NCI-H1048 (cell line): ENCODE measurements at regions not wholly inside any gene's neighbourhood (a gene's known extent, or its start where the extent isn't known, plus 50 kb on each side); places are given as distances from the start of the nearest gene placed in this dataset.

ENCODE experiments used
- DNase-seq: peaks from one replicate; lab custom pipeline; 2025; lab: John Stamatoyannopoulos, UW

GRCh38 chr6:81864124-81864523 is 111.6 kb upstream of the TENT5A start:
- no peak for DNase-seq

- no peak for DNase-seq
These were observed 110.6 kb upstream of the TENT5A start for GRCh38 chr6:81863123-81863522.

DNA sequence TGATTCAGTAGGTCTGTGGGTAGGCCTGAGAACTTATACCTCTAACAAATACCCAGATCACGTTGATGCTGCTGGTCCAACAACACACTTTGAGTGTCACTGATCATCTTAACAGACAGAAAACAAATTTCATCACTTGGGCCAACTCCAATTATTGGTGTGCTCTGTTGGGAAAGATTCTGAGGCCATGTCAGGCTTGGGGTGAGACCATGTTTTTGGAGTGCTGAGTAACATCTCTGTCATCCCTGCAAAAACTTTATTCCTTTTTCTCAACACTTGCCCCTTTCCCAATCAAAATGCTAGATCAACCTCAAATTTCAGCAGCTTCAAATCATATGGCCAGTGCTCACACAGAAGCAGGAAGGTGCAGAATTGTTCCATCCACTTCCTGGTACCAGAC is 108.8 kb upstream of the TENT5A start:
- DNase-seq, result no peak

DNA sequence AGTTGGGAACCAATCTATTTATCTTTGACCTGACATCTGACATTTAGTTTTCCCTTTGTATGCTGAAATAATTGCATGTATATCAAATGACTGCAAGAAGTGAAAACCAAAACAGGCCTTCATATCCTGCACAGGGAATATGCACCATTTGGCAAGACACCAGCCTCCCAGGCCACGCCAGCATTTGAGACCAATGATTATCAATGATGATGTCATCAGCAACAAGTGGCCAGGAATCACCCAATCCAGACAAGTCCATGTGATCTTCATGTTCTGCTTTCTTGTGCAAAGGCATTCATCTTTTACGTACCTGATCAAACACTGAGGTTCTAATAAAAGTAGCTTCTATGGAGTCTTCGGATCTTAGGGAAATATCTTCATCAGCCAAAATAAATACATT is 107.4 kb upstream of the TENT5A start:
- DNase-seq, result no peak

- DNase-seq, result no peak
These were observed 105.3 kb upstream of the TENT5A start for GRCh38 chr6:81857812-81858211.

- DNase-seq, result no peak
These were observed 104.4 kb upstream of the TENT5A start for GRCh38 chr6:81856872-81857271.

DNA sequence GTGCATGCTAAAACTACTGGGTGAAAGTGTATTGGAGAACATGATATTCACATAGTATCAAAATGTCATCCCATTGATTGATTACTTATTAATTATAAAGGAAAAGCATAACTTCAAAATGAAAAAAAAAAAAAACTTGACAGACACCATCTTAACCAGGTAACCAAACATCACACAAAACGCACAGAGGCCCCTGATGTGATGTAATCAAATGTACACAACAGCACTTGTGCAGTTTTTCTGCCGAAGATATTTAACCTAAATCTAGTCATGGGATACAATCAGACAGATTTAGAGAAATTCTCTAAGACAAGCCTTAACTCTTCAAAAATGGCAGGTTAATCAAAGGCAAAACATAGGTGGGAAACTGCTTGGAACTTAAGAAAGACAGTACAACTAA is 102.0 kb upstream of the TENT5A start:
- DNase-seq, result no peak

GRCh38 chr6:81853975-81854374 is 101.5 kb upstream of the TENT5A start:
- no peak for DNase-seq

DNA sequence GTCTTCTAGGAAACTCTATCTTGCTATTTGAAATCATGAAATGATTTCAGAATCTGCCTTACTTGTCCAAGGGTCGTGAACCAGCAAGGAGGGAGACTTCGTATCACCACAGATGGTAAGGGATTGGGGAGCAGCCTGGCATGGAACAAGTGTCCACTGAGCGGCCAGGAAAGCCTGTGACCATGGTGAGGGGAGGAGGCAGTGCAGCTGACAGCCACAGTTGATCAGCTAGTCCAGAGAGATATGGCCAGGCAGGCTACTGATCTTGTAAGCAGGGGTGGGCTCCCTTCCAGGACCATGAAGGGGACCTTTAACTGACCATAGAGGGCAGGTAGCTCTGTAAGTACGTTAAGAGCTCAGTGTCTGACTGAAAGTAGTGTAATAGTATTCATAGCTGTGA is 96.8 kb upstream of the TENT5A start:
- no peak for DNase-seq

DNA sequence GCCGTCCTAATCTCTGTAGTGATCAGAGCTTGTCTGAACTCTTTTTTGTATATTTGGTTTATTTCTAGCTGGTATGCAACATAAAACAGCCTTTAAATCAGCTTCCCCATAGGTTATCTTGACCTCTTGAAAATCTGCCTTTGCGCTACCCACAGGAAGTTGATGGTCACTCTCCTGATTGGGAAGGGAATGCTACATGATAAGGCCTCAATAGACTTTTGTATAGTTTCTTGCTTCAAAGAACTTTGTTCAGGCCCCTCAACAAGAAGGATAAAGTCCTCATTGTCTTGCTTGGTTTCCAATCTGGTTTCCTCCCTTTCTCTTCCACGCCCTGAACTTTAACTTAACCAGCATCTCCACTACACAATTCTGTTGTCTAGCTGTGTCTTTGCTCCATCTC is 95.4 kb upstream of the TENT5A start:
- DNase-seq, result no peak

DNA sequence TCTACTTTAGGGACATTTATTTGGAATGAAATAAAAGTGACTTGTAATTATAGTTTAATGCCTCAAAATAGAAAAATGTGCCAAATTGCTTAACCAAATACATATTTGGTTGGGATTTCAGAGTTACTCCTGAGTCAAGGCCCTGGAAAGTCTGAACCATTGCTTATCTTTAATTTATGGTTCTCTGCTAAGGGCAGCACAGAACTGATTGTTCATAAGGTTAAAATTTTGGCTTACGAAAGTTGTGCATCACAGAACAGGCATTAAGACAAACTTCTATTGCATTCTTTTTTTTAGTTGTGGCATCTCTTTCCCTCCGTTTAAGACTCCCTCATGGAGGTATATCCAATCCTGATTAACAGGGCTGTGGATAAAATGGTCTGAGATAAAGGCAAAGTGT is 92.2 kb upstream of the TENT5A start:
- no peak for DNase-seq

DNA sequence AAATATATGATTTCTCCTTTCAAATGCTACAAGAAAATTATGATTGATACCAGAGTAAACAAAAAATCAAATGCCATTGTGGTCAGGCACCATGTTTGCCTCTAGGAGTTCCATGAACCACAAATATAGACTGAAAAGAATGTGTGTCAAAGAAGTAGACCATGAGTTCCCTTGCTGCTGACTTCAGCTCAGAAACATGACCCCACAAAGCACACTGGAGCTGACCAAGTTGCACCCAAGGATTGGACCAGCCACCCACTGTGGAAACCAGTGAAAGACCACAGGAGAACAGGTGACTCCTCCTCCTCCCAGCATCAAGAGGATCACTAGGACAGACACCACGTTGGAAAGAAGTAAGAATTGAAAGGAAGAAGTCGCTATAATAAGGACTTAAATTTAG is 90.8 kb upstream of the TENT5A start:
- DNase-seq, result no peak

DNA sequence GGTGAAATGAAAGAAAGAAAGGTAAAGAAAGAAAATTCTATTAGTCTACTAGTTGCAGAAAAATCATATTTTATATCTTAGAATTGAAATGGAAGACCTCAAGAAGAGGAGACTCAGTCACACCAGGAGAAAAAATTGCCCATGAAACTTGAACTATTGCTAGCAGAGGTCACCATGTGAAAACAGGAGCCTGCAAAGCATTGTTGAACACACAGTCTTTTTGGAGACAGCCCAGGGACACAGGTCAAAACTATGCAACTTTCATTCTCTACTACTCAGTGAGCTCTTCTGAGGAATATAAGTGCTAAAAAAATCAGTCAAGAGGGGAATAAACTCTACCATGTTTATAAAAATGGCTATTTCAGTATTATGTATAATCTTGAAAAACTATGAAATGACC is 89.8 kb upstream of the TENT5A start:
- no peak for DNase-seq

DNA sequence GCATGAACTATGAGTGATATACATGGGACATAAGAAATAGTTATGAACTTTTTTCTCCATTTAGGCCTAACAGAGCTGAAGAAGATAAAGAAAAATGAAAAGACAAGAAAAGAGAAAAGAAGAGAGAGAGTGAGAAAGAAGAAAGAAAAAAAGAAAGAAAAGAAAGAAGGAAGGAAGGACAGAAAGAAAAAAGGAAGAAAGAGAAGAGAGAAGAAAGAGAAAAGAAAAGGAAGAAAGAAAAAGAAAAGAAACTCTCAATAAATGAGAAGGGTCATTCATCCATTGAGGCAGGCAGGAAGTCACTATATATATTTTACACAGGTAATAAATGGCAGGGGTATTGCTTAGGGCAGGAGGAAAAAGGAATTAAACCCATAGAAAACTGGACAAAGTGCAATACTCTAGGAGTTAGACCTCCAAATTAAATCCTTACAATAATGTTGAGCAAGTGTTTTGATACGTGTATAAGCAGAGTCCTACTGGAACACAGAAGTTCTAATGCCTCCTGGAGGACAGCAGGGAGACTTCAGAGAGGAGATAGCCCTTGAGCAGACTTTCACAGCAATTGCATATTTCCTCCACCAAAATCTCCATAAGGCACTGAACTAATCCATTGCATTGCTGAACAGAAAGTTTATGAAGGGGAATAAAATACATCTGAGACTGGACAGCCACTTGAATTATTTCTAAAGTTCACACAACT is 86.4 kb upstream of the TENT5A start:
- no peak for DNase-seq

- DNase-seq, result no peak
These were observed 85.5 kb upstream of the TENT5A start for GRCh38 chr6:81838031-81838430.

DNA sequence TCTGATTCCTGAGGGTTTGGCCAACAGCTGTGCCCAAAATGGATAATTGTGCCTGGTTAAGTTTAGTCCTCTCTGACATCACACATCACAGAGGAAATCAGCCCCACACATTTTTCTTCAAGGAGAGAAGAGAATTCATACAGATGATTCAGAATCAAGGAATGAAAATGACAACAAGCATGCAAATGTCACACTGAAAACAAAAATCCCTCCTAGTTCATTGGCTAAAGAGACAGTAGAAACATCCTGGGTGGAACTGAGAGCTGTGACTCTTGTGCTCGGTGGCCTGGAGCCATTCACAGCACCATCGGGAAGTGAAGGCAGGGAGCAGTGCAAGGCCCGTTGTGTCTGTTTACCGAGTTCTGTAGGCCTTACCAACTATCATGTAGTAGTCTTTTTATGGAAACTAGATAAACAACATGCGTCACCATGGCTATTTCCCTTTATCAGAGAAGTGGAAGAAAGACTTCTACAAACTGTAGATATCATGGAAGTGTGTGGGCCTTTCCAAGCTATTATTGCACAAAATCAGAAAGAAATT is 81.7 kb upstream of the TENT5A start:
- DNase-seq, result no peak

DNA sequence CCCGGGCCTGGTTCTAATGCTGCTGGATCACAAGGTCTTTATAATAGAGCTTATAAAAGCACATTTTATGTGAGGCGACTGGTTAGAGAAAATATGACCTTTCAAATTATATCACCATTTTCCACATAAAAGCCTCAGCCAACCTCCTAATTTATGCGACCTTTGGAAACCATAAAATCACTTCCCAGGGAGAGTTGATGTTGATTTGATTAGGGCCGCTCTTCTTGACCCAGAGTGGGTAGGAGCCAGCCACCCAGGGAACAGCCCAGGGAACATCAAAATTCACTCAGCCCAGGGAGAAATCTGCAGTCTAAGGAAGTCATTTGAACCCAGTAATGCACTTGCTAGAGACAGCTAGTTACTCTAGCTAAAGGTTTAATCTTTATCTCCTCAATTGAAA is 79.8 kb upstream of the TENT5A start:
- DNase-seq, result no peak

DNA sequence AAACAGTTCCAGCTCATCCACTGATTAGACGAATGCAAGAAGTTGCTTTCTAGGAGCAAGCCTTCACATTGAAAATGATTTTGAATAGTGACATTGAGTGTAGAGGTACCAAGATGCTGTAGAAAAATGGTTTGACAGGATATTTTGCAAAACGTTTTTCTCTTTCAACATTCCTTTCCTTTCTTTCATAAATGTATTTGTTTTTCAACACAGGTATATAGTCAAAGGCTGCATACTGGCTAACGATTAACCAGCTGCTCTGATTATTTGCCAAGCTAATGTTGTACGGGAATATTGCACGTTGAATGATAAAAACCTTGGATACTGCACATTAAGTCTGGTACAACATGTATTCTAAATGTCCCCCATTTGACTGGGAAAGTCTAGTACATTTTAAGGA is 78.8 kb upstream of the TENT5A start:
- DNase-seq, result no peak

DNA sequence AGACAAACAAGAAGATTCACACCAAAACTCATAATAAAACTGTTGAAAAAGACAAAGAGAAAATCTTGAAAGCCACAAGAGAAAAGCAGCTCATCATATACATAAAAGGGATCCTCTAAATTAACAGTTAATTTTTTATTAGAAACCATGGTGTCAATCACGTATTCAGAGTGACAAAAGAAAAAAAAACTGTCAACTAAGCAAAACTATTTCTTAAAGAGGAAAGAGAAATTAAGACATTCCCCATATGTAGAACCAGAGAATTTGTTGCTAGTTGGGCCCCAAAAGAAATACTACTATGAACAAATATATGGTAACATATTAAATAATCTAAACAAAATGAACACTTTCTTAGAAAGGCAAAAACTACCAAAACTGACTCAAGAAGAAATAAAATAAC is 74.3 kb upstream of the TENT5A start:
- no peak for DNase-seq

DNA sequence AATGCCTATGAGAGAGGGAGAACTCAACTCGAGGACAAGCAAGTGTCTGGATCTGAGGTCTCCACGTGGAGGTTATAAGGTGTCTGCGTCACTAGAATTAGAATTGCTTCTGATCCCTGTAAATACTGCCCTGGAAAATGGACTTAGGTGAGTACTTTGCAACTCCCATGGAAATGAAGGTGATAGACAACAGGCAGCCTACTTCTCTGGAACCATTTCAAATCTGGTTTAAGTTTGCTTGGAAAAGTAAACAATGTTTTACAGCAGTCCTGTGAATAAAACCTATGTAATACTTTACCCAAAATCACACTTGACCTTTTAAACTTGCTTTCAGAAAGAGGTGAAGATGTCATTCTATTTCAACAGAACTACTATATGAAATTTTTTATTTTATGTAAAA is 70.1 kb upstream of the TENT5A start:
- DNase-seq, result no peak

DNA sequence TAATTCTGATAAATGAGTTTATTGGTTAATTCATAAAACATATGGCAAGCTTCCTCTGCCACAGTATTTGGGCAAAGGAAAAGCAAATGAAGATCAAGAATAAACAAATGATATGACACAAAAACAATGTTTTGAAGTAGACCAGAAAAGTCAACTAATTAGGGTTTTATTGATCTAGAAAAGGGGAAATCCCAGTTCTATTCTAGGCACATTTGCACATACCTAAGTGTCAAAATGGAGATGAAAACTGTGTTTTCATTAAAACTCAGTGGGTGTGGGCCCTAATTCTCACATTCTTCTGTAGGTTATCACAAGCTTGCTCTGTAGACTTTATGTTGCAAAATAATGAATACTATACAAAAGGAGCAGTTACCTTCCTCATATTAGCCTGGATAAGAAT is 69.0 kb upstream of the TENT5A start:
- no peak for DNase-seq

DNA sequence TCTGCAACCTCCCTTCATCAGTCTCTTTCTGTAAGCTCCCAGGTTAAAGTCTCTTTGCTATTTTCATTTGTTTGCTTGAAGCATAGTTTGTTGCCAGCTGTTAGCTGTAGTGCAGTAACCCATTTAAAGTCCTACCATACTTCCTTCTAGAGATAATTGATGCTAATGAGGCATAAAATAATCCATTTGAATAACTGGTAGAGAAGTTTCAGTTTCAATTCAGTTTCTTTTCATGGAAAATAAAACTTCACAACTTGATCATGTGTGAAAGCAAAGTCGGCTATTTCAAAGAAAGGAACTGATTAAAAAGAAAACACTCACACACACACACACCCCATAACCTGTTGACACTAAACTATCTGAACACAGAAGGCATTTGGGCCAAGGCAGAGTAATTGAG is 68.5 kb upstream of the TENT5A start:
- no peak for DNase-seq

DNA sequence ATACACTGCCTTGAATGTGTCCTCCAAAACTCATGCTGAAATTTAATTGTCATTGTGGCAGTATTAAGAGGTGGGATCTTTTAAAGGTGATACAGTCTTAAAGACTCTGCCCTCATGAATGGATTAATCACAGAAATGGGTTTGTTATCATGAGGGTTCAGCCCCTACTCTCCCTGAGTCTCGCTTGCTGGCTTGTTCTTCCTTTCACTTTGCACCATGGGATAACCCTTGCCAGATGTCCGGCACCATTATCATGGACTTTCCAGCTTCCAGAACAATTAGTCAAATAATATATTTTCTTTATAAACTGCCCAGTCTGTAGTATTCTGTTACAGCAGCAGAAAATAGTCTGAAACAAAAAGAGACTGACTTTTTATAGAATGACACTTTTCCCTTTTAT is 67.9 kb upstream of the TENT5A start:
- no peak for DNase-seq

GRCh38 chr6:81819767-81820166 is 67.3 kb upstream of the TENT5A start:
- DNase-seq, result no peak
